GM19328 (cell line): ENCODE measurements at regions not wholly inside any gene's neighbourhood (a gene's known extent, or its start where the extent isn't known, plus 50 kb on each side); places are given as distances from the start of the nearest gene placed in this dataset.

Experiments used
- ATAC-seq: cut with Tn5 transposase; IDR thresholded peaks from one replicate; pipeline ENCODE4 v1.9.1; 2021; ENCODE audit warnings: mild to moderate bottlenecking, moderate library complexity; ENCODE audit not compliant: unreplicated experiment

DNA sequence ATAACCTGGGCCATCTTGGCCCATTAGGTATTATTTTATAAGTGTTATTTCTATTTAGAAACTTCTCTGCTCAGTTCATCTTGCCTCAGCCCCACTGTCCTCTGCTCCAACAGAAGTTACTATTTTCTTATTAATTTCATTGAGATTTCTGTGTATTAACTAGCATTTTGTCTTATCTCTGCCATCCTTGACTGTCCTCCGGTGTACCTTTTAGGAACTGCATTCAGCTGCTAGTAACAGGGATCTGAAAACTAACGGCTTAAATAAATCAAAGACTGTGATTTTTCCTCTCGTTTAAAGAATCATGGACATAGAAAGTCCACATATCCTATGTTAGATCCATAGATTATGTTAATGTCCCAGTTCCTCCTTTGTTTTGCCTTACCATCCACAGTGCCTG lies 382.5 kb downstream of the MATN1 start:
- ATAC-seq = no peak

GRCh38 chr1:30339866-30340265 lies 383.5 kb downstream of the MATN1 start:
- ATAC-seq = no peak

GRCh38 chr1:30338765-30339164 lies 384.6 kb downstream of the MATN1 start:
- ATAC-seq = no peak

GRCh38 chr1:30337324-30337620 lies 386.1 kb downstream of the MATN1 start:
- no peak for ATAC-seq

- no peak for ATAC-seq
Observed at GRCh38 chr1:30336550-30337323, 386.6 kb downstream of the MATN1 start.

DNA sequence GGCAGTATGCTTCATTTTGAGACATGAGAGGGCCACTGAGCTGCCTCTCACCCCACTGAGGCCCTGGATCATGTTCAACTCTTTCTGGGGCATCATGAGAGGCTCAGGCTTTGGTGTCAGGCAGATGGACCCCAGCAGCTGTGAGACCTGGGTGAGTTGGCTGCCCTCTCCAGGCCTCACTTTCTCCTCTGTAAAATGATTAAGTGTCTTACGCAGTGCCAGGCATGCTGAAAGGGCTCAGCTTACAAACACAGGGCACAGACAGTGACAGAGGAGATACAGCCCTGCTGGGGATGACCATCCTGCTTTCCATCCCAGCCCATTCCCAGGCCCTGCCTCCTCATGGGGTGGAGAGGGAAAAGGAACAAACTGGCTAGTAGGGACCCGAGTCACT lies 387.4 kb downstream of the MATN1 start:
- ATAC-seq = no peak

- ATAC-seq = no peak
Observed at GRCh38 chr1:30335389-30335996, 387.9 kb downstream of the MATN1 start.

DNA sequence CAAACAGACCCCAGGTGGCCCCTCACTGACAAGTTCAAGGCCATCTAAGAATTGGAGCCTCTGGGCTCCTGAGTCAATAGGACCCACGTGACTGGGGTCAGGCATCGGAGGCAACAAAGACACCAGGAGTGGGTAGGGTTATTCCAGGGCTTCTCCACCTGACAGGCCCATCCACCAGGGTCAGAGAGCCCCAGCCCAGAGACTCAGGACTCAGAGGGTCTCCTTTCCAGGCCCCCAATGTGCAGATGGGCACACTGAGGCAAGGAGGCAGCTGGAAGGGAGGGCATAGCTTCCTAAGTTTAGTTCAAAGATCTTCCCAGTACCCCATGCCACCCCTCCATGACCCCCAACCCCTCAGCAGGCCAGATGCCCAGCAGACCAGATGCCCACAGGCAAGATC lies 388.6 kb downstream of the MATN1 start:
- ATAC-seq = no peak

DNA sequence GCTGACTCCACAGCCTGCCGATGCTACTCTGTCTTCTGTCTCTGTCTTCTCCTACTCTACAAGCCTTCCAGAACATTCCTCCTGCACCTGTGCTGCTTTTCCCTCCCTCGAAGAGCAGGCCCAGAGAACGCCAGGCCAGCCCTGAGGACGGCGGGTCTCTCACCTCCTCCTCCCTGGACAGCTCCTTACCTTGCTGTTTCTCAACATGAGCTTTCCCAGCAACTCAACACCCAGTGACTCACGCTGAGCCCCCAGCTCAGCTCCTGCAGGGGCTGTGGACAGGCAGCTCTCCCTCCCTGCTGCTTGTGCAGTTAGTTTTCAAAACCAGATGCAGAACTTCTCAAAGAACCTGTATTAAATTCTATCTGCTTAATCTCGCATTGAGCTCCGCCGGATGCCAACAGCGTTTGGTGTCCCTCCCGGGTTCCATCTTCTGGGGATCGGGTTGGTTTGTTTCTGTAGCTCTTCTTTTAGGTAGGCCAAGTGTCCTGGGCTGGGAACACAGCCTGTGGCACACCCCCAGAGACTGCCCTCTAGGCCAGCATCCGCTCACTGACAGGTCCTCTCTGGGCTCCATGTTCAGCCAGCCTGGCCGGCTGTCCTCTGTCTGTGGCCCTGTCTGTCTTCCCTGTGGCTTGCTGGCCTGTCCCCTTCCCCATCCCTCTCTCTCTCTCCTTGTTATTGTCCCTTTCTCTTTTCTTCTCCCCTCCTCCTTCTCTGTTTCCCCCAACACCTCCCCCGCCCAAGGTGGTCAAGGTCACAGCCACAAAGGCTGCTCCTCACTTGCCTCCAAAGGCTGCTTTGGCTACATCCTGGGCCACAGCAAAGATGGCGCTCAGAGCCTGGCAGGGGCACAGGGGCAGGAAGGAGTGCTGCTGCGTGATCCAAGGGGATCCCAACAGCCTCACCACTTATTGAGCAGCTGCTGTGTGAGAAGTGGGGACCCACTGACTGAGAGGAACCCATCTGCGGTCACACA lies 391.0 kb downstream of the MATN1 start:
- no peak for ATAC-seq

- no peak for ATAC-seq
Observed at GRCh38 chr1:30331415-30332065, 391.8 kb downstream of the MATN1 start.

- ATAC-seq = no peak
Observed at GRCh38 chr1:30330644-30331043, 392.7 kb downstream of the MATN1 start.

GRCh38 chr1:30329802-30330557 lies 393.4 kb downstream of the MATN1 start:
- ATAC-seq = no peak

- ATAC-seq = no peak
Observed at GRCh38 chr1:30329263-30329753, 394.1 kb downstream of the MATN1 start.

DNA sequence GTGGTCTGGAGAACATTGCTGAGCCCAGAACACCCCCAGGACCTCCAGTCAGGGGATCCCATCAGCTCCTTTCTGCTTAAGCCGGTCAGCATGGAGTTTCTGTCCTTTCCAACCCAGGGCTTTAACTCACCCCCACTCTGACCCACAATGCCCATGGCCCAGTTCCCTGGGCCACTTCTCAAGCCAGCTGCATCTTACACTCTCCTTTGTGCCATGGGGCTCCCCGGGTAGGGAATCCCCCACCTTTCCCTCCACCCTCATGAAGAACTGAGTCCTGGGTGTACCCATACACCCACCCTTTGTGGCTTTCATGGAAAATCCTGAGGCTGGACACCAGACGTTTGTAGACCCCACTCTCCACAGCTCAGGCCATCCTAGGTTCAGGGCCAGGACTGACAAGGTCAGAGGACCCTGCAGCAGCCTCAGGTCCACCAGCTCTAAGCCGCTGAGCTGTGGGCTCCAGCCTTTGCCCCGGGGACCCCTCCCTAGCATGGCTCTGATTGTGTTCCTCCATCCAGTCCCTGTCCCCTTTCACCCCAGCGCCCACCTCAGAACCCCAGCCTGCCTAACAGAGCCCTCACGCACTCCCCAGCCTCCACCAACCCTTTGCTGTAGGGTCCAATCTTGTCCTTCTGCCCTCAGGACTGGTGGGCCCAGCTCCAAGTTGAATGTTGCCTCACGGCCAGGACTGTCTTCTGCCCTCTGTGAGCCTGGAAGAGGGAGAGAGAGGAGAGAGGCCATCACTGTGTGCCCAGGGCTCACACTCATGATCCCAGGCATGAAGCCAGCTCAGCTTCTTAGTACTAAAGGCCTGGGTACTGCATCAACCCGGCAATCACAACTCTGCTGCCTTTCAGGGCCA lies 394.8 kb downstream of the MATN1 start:
- no peak for ATAC-seq

DNA sequence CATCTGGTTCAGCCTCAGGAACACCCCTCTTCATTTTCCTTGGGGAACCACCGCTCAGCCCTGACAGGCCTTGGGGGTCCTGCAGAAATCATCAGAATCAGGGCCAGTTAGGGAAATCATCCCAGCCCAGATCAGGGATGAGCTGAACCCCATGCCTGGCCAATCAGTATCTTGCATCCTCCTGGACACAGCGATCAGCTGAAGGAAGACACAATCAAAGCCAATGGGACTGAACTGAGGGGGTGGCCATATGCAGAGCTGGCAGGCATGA lies 395.4 kb downstream of the MATN1 start:
- ATAC-seq = no peak

DNA sequence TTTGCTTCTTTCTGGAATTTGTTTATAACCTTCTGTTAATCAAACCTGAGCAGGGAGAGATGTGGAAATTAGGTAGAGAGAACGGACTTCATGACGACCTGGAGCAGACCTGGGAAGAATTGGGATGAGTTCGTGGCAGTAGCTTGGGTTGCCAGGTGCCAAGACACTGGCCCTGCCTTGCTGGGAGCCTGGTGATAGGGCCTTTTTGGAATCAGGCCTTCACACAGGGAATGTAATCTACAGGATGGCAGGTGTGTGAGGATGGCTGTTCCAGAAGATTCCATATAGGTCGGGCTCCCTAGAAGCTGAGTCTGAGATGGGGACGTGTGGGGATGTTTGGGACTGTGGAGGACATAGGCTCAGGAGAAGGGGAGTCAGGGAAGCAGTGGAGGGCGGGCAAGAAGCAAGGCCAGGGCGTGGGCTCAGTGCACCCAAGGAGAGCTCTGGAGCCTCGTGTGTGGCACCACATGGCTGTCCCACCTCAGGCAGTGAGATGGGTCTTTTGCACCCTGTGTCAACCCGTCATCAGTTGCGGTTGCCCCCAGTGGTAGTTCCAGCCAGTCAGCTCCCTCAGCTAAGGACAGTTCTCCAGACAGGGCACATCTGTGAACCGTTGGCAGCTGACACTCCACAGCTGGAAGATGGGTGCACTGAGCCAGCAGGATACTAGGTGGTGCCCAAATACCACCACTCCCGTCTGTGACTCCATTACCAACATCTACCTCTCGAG lies 395.9 kb downstream of the MATN1 start:
- ATAC-seq = no peak

- no peak for ATAC-seq
Observed at GRCh38 chr1:30325999-30326398, 397.4 kb downstream of the MATN1 start.

DNA sequence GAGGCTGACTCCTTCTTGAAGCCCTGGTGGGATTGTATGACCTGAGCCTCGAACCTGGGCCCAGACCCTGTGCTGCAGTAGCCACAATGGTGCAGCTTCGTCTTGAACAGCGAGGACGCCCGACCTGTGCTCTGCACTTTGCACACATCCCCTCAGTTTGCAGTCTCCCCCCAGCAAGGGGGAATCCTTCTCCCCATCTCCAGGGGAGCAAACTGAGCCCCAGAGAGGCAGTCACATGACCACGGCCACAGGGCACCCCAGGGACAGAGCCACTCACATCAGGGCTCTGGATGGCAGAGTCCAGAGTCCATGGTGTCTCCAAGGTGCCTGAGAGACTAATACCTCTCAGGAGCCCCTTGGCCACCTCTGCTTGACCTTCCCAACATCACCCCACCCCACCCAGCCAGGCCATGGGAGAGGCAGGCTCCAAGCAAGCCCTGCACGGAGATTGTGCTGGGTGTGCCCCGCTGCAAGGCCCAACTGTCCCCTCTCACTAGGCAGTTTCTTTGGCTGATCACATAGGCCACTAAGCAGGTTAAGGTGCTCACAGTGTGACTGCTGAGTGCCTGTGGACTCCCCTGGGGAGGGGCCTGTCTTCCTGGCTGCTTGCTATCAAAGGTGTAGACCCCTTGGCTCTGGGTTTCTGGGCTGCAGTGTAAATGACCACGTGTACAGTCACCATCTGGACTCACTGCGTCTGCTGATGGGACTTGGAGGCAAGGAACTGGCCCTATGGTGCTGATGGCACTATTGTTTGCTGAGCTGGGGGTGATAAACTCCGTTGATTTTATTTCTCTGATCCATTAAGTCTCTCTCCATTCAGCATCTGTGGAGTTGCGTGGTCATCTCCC lies 398.1 kb downstream of the MATN1 start:
- ATAC-seq = no peak
